Fibroblast of the aortic adventitia (primary cell): ENCODE measurements at regions not wholly inside any gene's neighbourhood (a gene's known extent, or its start where the extent isn't known, plus 50 kb on each side); places are given as distances from the start of the nearest gene placed in this dataset.

ENCODE experiments used
- DNase-seq: peaks from one replicate; pipeline ENCODE4 v3.0.0-alpha.2; 2010; ENCODE audit warnings: low read depth
- H3K4me3 ChIP-seq: 2 replicates; pipeline ENCODE4 v1.5.1; 2011; ENCODE audit warnings: low read depth, mild to moderate bottlenecking, control low read depth, low read length, moderate library complexity
- CTCF ChIP-seq: IDR thresholded peaks from 2 replicates; pipeline ENCODE4 v1.5.1; 2011; ENCODE audit warnings: mild to moderate bottlenecking, low read length, control low read depth, inconsistent platforms; ENCODE audit not compliant: insufficient read depth

GRCh38 chr11:38510041-38510440, 1912.0 kb upstream of the RAG2 start:
- TF ChIP-seq CTCF, result no peak
- H3K4me3 ChIP-seq, result no peak overlapping the region
- DNase-seq, result no peak

GRCh38 chr11:38503876-38504275, 1905.8 kb upstream of the RAG2 start:
- DNase-seq, result no peak
- no peak overlapping the region for H3K4me3 ChIP-seq

GRCh38 chr11:38498721-38499120, 1900.7 kb upstream of the RAG2 start:
- no peak for DNase-seq
- no peak overlapping the region for H3K4me3 ChIP-seq
- no peak for TF ChIP-seq CTCF

More at GRCh38 chr11:38503876-38504275, 1905.8 kb upstream of the RAG2 start:
- TF ChIP-seq CTCF, result no peak

GRCh38 chr11:38491986-38492385, 1894.0 kb upstream of the RAG2 start:
- TF ChIP-seq CTCF, result no peak
- H3K4me3 ChIP-seq, result no peak overlapping the region
- no peak for DNase-seq

GRCh38 chr11:38481391-38481790, 1883.4 kb upstream of the RAG2 start:
- no peak for DNase-seq
- TF ChIP-seq CTCF, result no peak
- H3K4me3 ChIP-seq, result no peak overlapping the region

- no peak overlapping the region for H3K4me3 ChIP-seq
- no peak for TF ChIP-seq CTCF
- no peak for DNase-seq
Measured at GRCh38 chr11:38476808-38477575, 1879.0 kb upstream of the RAG2 start.

GRCh38 chr11:38461751-38462150, 1863.7 kb upstream of the RAG2 start:
- TF ChIP-seq CTCF, result no peak
- no peak overlapping the region for H3K4me3 ChIP-seq
- no peak for DNase-seq
